IPS-15b (cell line): ENCODE measurements at regions not wholly inside any gene's neighbourhood (a gene's known extent, or its start where the extent isn't known, plus 50 kb on each side); places are given as distances from the start of the nearest gene placed in this dataset.

Experiments used
- H3K27me3 ChIP-seq: one replicate; pipeline ENCODE4 v1.6.1; 2013; ENCODE audit warnings: low read length; ENCODE audit not compliant: control insufficient read depth, insufficient read depth
- H3K36me3 ChIP-seq: one replicate; pipeline ENCODE4 v1.6.1; 2013; ENCODE audit warnings: low read length; ENCODE audit not compliant: control insufficient read depth, insufficient read depth
- H3K4me1 ChIP-seq: one replicate; pipeline ENCODE4 v1.6.1; 2013; ENCODE audit warnings: mild to moderate bottlenecking, low read length; ENCODE audit not compliant: control insufficient read depth, insufficient read depth
- H3K4me3 ChIP-seq: one replicate; pipeline ENCODE4 v1.5.1; 2013; ENCODE audit warnings: low read depth, low read length
- H3K9ac ChIP-seq: one replicate; pipeline ENCODE4 v1.6.1; 2013; ENCODE audit warnings: low read depth, mild to moderate bottlenecking, low read length
- H3K9me3 ChIP-seq: one replicate; pipeline ENCODE4 v1.6.1; 2013; ENCODE audit warnings: mild to moderate bottlenecking, low read length; ENCODE audit not compliant: control insufficient read depth, insufficient read depth

DNA sequence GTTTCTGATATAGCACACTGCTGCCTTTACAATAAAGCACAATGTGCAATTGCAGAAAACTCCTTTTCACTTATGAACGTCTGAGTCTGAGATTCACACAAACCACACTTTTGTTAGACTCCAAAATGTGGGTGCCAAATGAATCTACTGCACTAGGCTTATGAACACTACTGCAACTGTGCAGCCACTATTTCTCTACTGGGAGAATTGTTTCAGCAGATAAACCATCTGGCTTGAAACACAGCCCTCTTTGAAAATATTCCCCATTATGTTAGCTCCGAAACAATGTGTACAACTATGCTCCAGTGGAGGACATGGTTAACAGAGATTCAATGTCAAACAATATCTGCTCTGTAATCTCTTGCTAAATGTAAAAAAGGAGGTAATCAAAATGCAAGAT is 188.7 kb upstream of the ZEB2 start:
- Histone ChIP-seq H3K4me1 (peaks cover 10% of the 10 kb centered on the region), H3K36me3 (no peaks in the 10 kb centered on the region), H3K9ac (no peak overlapping the region), H3K27me3 (no peaks in the 10 kb centered on the region), H3K9me3 (no peaks in the 10 kb centered on the region), H3K4me3 (no peak overlapping the region)

DNA sequence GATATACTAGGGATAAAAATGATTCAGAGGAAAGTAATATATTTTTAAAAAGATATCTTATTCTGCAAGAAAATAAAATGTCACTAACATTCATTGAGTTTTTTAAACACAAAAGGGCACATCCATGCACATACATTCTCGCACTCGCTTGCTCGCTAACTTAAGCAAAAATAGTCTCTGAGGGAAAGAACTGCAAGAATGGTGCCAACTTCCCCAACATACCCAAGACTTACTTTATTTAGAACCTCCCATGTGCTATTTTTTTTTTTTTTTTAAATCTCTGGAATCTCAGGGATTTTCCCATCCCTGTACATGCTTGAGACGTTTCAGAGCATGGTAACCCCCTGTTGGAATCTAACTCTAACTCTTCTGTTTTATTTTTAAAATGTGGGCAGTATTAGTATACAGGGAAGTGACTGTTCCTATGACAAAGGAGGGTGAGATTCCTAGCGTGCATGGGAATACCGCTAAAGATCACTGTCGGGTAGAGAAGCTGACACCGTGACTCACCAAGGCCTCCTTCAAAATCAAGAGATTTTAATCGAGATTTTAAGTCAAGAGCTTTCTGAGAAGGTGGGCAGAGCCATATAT is 187.9 kb upstream of the ZEB2 start:
- Histone ChIP-seq H3K4me1 (peaks cover 10% of the 10 kb centered on the region), H3K27me3 (no peaks in the 10 kb centered on the region), H3K9ac (no peak overlapping the region), H3K4me3 (no peak overlapping the region), H3K36me3 (no peaks in the 10 kb centered on the region), H3K9me3 (no peaks in the 10 kb centered on the region)

DNA sequence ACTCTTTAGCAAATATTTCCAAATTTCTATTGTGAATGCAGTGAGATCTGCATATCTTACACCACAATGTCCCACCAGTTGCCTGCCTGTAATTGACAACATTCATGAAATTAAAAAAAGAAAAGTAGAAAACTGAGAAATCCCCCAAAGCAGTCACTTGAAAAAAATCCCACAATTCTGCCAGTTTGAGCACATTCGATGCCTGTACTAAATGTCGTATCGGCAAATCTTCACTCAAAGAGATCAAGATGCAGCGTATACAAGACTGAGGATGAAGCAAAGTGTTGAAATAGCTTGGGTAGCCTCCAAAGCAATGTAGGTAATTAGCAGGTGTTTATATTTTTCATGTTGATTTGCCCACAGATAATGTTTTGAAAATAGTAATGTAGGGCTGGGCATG is 186.7 kb upstream of the ZEB2 start:
- Histone ChIP-seq H3K4me3 (no peak overlapping the region), H3K4me1 (peaks cover 6% of the 10 kb centered on the region), H3K9ac (no peak overlapping the region), H3K27me3 (no peaks in the 10 kb centered on the region), H3K36me3 (no peaks in the 10 kb centered on the region), H3K9me3 (no peaks in the 10 kb centered on the region)

DNA sequence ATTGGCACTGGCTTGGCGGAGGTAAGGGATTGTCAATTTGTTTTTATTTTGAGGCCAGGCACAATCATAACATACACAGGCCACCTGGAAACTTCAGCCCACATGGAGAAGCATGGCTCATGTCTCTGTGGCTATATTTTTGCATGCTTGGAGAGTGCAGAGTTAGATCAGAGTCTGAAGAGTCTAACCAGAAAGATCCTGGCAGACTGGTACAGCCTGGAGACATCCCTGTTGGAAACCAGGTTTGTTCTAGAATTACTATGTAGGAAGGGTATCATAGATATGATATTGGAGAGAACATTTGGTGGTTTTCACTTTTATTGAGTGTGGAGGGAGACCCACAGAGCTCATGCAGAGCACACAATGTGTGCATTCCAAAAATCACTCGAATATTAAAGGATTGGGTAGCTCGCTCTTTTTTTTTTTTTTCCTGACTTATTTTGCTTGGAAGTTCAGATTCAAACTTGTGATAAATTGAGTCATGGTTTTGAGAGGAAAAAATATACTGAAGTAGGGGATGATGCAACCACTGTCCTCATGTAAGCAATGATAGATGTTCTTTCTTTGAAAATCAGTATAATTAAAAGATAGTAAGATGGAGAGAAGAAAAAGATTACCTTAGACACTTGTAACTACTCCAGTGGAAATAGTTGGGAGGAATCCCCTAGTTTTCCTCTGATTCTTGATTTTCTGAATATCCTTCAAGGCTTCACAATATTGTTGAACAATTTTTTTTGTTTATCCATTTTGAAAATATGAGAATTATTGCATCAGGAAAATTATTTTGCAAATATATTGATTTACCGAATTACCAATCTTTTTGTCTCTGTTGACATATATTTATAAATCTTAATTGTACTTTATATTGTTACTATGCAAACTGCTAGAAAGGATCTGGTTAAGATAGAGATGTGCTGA is 185.7 kb upstream of the ZEB2 start:
- no peaks in the 10 kb centered on the region for H3K36me3 ChIP-seq
- H3K4me1 ChIP-seq = no peaks in the 10 kb centered on the region
- no peak overlapping the region for H3K4me3 ChIP-seq
- H3K9me3 ChIP-seq = no peaks in the 10 kb centered on the region
- no peak overlapping the region for H3K9ac ChIP-seq
- no peaks in the 10 kb centered on the region for H3K27me3 ChIP-seq

DNA sequence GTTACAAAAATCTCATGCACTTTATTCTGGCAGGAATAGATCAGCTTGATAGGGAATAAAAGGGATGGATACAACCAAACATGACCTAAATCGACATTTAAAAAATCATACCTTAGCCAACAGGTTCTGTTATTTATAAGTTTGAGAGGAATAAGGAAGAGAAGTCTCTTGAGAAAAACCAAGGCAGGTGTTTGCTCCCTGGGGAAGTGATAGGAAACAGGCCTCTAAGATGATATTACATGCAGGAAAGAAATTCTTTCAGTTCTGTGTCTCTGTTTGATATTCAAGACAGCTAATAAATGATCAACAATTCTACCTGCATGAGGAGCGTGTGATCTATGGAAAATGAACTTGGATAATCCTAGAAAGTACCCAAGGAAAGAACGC is 184.8 kb upstream of the ZEB2 start:
- Histone ChIP-seq H3K9ac (no peak overlapping the region), H3K36me3 (no peaks in the 10 kb centered on the region), H3K9me3 (no peaks in the 10 kb centered on the region), H3K4me3 (no peak overlapping the region), H3K4me1 (no peaks in the 10 kb centered on the region), H3K27me3 (no peaks in the 10 kb centered on the region)

DNA sequence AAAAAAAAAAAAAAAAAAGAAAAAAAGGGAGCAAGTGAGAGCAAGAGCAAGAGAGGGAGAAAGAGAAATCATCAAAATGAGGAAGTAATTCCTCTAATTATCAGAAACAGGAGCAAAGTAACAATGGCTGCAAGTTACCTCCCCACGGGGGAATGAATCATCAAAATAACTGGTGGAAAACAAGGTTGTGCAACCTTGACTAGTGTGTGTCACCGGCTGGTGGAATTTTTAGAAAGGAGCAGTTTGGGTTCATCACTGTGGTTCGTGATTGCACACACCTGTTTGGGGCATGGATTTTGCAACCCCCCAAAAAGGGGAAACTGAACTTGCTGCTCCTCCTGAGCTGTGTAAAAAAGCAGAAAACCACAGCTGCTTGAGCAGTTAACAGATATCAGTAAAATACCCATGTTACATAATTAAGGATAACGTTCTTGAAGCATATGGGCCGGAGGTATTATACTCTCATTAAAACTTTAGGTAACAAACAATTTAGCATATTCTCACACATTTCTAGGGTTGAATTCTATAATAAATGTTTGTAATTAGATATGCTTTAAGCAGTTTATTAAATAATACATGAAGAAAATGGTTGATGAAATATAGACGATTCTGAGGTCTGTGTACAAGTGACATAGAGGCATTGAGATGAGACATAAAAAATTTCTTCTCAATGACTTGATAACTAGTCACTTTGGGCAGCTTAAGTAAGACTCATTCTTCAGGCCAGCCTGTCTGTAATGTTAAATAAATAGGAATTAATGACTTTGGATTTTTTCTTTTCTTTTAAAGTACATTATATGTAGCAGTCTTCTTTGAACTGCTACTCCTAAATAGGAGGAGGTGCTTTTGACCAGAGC is 184.2 kb upstream of the ZEB2 start:
- no peaks in the 10 kb centered on the region for H3K9me3 ChIP-seq
- H3K36me3 ChIP-seq = no peaks in the 10 kb centered on the region
- no peak overlapping the region for H3K4me3 ChIP-seq
- H3K9ac ChIP-seq = no peak overlapping the region
- no peaks in the 10 kb centered on the region for H3K4me1 ChIP-seq
- H3K27me3 ChIP-seq = no peaks in the 10 kb centered on the region

DNA sequence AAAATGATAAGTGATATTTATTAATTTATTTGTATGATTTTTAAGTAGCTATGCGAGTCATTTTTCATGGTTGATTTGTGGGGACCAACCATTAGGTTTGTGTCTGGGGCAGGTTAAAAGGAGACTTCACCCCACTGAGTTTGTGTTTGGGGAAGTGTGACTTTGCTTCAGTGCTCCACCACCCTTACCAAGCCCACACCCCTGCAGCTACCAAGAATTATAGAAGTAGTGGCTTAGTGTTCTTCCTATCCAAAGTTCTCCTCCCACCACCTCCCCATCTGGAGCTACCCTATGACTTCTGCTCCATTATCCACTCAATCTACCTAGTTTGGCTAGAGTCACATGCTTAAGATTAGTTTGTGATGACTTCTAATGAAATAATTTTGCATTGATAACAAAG is 182.1 kb upstream of the ZEB2 start:
- no peaks in the 10 kb centered on the region for H3K4me1 ChIP-seq
- H3K27me3 ChIP-seq = no peaks in the 10 kb centered on the region
- H3K9ac ChIP-seq = no peak overlapping the region
- no peaks in the 10 kb centered on the region for H3K36me3 ChIP-seq
- H3K4me3 ChIP-seq = no peak overlapping the region
- no peaks in the 10 kb centered on the region for H3K9me3 ChIP-seq

DNA sequence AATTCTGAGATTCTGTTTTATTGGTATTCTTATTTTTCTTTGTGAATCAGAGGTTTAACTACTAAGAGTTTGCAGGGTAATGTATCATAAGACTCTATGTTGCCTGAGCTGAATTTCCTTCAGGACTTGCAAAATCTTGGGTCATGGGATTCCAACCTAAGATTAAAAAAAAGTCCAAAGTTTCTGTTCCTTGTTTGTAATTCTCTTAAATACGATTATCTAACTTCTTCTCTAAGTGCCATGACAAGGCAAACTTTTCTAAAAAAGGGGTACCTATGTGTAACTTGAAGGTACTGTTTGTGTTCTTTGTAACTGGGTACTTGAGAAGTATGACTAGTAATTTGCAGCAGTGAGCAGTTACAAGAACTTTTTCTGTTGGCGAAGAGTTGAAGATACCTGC is 181.3 kb upstream of the ZEB2 start:
- no peaks in the 10 kb centered on the region for H3K36me3 ChIP-seq
- H3K9me3 ChIP-seq = no peaks in the 10 kb centered on the region
- no peaks in the 10 kb centered on the region for H3K4me1 ChIP-seq
- no peak overlapping the region for H3K4me3 ChIP-seq
- H3K27me3 ChIP-seq = no peaks in the 10 kb centered on the region
- H3K9ac ChIP-seq = no peak overlapping the region

DNA sequence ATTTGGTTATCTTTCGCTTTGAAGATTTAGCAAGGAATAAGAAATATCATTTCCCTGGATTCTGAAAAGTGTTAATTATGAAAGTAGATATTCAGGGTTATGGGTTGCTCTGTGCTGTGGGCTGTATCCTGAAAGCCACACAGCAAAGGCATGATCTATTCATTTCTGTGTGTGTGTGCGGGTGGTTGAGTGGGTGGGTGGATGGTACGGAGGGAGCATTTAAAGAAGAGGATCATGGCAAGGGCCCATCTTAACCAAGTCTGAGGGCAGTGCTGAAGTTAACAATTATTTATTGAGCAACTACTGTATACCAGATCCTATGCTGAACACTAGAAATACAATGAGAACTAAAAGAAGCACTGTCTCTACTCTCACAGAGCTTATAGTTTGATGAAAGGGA is 178.2 kb upstream of the ZEB2 start:
- no peaks in the 10 kb centered on the region for H3K9me3 ChIP-seq
- no peaks in the 10 kb centered on the region for H3K4me1 ChIP-seq
- no peaks in the 10 kb centered on the region for H3K36me3 ChIP-seq
- no peaks in the 10 kb centered on the region for H3K27me3 ChIP-seq
- no peak overlapping the region for H3K9ac ChIP-seq
- H3K4me3 ChIP-seq = no peak overlapping the region

DNA sequence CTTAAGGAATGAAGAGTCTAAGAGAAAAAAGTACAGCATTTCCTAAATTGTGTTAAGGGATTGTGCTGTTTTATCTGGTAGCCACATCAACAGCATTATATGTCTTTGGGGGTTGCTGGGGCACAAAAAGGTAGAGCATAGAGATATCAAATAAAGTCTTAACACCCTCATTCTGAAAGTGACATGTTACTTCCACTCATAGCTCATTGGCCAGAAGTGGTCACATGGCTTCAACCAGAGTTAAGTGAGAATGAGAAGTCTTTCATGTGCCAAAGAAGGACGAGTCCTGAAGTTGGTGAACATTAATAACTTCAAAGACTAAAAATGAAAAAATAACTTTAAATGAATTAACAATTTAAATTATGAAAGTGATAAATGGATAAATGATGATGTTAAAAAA is 175.7 kb upstream of the ZEB2 start:
- Histone ChIP-seq H3K9me3 (no peaks in the 10 kb centered on the region), H3K4me3 (no peak overlapping the region), H3K27me3 (no peaks in the 10 kb centered on the region), H3K9ac (no peak overlapping the region), H3K4me1 (no peaks in the 10 kb centered on the region), H3K36me3 (no peaks in the 10 kb centered on the region)

DNA sequence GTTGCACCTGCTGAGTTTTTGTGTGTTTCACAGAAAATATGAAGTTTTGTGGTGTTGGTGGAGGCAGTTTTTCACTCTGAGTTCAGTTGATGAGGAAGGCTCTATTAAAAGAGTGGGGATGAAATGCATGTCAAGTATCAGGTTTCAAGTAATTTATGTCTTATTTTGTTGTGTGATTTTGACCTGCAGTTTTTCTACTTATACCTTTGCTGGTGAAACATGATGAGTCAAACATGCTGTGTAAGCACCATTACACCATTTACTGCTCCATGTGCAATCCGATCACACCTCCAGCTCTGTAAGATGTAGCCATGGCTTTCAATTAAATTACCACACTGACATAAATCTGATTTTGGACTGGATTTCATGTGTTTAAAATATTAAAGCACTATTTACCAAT is 174.5 kb upstream of the ZEB2 start:
- Histone ChIP-seq H3K9ac (no peak overlapping the region), H3K4me1 (no peaks in the 10 kb centered on the region), H3K36me3 (no peaks in the 10 kb centered on the region), H3K4me3 (no peak overlapping the region), H3K27me3 (no peaks in the 10 kb centered on the region), H3K9me3 (no peaks in the 10 kb centered on the region)
